Fibroblast of pulmonary artery (primary cell): ENCODE measurements at regions not wholly inside any gene's neighbourhood (a gene's known extent, or its start where the extent isn't known, plus 50 kb on each side); places are given as distances from the start of the nearest gene placed in this dataset.

Experiments
- DNase-seq: peaks from one replicate; pipeline ENCODE4 v3.0.0-alpha.2; 2010; ENCODE audit warnings: low read depth
- H3K4me3 ChIP-seq: replicated peaks from 2 replicates; pipeline ENCODE4 v1.5.1; 2011; ENCODE audit warnings: low read depth, mild to moderate bottlenecking, control low read depth, low read length, moderate library complexity
- TF ChIP-seq, protein P1 (sequence below): IDR thresholded peaks from 2 replicates; pipeline ENCODE4 v1.5.1; 2011; ENCODE audit warnings: mild to moderate bottlenecking, control low read depth, low read length, inconsistent platforms; ENCODE audit errors: missing control alignments

DNA sequence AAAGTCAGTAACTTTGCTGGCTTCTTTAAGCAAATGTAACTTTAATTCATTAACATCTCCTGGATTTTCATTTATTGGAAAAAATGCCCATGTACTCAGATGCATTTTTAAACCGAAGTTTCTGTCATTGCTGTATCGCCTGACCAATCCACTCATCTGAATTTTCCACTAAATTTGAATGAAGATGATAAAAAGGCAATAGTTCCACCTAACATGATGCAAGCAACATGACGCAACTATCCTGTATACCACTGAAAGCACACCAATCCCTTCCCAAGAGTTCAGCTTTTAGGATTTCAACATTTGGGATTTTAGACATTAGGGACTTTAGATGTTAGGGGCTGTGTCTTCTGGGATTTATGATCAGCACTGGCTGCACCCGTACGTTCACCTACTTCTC lies 215.6 kb downstream of the KIF4B start:
- TF ChIP-seq, protein P1, sequence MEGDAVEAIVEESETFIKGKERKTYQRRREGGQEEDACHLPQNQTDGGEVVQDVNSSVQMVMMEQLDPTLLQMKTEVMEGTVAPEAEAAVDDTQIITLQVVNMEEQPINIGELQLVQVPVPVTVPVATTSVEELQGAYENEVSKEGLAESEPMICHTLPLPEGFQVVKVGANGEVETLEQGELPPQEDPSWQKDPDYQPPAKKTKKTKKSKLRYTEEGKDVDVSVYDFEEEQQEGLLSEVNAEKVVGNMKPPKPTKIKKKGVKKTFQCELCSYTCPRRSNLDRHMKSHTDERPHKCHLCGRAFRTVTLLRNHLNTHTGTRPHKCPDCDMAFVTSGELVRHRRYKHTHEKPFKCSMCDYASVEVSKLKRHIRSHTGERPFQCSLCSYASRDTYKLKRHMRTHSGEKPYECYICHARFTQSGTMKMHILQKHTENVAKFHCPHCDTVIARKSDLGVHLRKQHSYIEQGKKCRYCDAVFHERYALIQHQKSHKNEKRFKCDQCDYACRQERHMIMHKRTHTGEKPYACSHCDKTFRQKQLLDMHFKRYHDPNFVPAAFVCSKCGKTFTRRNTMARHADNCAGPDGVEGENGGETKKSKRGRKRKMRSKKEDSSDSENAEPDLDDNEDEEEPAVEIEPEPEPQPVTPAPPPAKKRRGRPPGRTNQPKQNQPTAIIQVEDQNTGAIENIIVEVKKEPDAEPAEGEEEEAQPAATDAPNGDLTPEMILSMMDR = no peak

DNA sequence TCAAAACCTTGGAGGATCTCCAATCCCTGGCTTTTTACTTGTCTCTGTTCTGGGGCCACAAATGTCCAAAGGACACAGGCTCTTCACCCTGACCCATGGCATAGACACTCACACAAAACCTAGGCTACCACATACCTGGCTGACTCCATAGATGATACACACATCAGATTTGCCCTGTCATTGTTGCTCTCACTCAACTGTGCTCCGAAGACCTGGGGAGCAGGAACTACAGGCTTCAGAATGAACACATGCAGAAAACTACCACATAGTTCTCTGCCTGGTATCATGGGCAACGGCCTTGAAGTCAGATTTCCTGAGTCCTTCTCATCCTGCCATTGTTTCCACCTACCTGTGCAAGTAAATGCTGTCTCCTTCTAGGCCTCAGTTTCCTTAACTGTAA lies 226.2 kb downstream of the KIF4B start:
- no peak overlapping the region for H3K4me3 ChIP-seq
- DNase-seq = no peak
- TF ChIP-seq, protein P1 = no peak

More for the DNA sequence above, 215.6 kb downstream of the KIF4B start:
- DNase-seq = no peak
- no peak overlapping the region for H3K4me3 ChIP-seq

DNA sequence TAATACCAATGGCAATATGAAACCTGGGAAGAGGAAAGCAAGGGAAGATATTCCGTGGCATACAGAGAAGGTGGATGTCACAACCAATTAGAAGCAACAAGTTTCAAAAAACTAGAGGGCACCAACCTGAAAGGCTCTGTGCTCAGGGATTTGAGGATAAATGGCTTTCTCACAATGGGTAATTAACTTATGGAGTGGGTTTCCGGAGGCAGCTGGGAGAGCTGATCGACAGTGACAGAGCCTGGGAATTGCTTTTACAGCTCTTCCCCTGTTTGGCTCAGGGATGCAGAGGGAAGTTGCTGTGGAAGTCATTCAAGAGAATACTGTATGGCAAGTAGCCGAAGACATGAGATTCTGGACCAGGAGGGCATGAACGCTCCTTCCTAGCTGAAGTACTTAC lies 237.0 kb downstream of the KIF4B start:
- TF ChIP-seq, protein P1 = no peak

DNA sequence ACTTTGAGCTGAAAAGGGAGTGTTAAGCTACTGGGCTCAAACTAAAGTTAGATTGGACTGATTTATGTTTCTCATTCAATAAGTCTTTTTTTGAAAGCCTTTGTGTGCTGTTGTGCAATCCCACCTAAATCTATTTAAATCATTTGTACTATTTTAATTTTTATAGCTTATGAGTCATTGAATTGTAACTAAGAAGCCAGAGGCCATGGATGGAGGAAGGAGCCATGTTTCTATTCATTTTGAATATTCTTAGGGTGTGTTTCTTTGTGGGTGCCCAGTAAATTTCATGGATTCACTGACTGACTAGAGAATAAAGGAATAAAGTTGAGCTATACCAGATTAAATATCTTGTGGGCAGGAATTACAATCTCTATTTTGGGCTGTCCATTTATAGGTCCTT lies 238.5 kb downstream of the KIF4B start:
- no peak for DNase-seq
- TF ChIP-seq, protein P1 = no peak
- H3K4me3 ChIP-seq = no peak overlapping the region

More for the DNA sequence above, 237.0 kb downstream of the KIF4B start:
- no peak overlapping the region for H3K4me3 ChIP-seq
- no peak for DNase-seq

DNA sequence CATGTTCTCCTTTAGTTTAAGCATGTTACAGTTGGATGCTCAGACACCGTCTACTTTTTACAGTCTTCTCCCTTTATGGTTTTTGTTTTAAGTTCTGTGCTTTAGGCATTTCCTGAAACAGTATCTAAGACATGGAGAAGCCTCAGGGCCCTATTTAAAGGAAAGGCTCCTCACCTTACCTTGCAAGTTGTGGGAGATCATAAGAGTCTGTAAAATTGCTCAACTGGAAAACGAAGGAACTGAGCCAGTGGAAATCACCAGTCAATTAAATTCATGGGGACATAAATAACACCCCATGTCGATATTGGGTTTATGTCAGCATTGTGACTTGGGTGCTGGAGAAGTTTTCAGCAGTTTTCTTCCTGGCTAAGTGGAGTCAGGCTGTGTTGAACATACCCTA lies 239.2 kb downstream of the KIF4B start:
- no peak overlapping the region for H3K4me3 ChIP-seq
- no peak for DNase-seq
- TF ChIP-seq, protein P1 = no peak

DNA sequence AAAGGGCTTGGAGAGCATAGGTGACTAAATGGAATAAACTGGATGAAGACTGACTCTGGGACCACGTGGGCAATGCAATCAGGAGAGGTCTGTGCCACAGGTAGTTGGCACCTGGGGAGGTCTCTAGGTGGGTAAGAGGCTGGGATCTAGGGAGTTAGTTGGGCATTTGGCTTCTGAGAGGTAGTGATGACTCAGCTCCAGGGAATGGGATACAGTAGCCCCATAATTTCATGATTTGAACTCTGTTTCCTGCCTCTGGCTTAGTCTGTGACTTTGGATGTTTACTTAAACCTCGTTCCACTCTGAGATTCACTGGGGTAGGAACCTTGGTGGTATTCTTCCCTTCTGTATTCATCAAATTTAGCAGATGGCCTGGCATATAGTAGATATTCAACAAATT lies 240.8 kb downstream of the KIF4B start:
- no peak for DNase-seq
- H3K4me3 ChIP-seq = no peak overlapping the region
- TF ChIP-seq, protein P1 = no peak

DNA sequence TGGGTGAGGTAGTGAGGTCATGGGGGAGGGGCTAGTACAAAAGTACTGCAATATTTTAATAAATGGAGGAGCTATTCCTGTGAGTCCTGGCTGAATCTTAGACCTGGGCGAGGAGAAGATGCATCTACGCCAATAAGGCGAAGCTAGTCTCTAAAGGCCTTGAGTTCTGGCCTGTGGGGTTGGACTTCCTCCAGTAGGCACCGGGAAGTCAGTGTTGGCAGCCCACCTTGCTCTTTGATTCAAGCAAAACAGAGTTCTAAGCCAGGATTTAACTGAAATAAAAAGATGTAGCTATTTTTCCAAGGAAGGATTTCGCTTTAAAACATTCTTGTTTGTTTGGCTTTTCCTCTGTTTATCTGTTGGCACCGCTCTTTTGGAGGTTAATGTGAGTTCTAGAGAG lies 244.6 kb downstream of the KIF4B start:
- TF ChIP-seq, protein P1 = no peak
- H3K4me3 ChIP-seq = no peak overlapping the region
- DNase-seq = no peak
